Coronary artery (tissue), 2 donors: ENCODE measurements at regions not wholly inside any gene's neighbourhood (a gene's known extent, or its start where the extent isn't known, plus 50 kb on each side); places are given as distances from the start of the nearest gene placed in this dataset.
"Not testable (repeated sequence)": the region's sequence is repeated elsewhere in the genome, so short reads cannot be mapped to it uniquely, and the experiment has no call there.

Experiments
- DNase-seq: peaks from one replicate; pipeline ENCODE4 v3.0.0-alpha.2; 2017; ENCODE audit warnings: low spot score
- H3K27ac ChIP-seq, 2 donors: fragments of 200-600 bp; sonication (generic); one replicate each; pipeline ENCODE4 v1.5.1; 2016 to 2019
- H3K4me3 ChIP-seq: fragments of 200-600 bp; sonication (generic); 2 replicates; pipeline ENCODE4 v1.5.1; 2016; ENCODE audit warnings: mild to moderate bottlenecking, moderate library complexity
- TF ChIP-seq, protein P1 (sequence below): fragments of 200-600 bp; sonication (generic); IDR thresholded peaks from one replicate; pipeline ENCODE4 v1.5.1; 2019; ENCODE audit warnings: antibody characterized with exemption

GRCh38 chr5:122661496-122662180 lies 113.2 kb upstream of the SNX2 start:
- TF ChIP-seq, protein P1, sequence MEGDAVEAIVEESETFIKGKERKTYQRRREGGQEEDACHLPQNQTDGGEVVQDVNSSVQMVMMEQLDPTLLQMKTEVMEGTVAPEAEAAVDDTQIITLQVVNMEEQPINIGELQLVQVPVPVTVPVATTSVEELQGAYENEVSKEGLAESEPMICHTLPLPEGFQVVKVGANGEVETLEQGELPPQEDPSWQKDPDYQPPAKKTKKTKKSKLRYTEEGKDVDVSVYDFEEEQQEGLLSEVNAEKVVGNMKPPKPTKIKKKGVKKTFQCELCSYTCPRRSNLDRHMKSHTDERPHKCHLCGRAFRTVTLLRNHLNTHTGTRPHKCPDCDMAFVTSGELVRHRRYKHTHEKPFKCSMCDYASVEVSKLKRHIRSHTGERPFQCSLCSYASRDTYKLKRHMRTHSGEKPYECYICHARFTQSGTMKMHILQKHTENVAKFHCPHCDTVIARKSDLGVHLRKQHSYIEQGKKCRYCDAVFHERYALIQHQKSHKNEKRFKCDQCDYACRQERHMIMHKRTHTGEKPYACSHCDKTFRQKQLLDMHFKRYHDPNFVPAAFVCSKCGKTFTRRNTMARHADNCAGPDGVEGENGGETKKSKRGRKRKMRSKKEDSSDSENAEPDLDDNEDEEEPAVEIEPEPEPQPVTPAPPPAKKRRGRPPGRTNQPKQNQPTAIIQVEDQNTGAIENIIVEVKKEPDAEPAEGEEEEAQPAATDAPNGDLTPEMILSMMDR: no peak
- Histone ChIP-seq H3K4me3 (no peak overlapping the region), H3K27ac (no peak overlapping the region)
- no peak for DNase-seq

DNA sequence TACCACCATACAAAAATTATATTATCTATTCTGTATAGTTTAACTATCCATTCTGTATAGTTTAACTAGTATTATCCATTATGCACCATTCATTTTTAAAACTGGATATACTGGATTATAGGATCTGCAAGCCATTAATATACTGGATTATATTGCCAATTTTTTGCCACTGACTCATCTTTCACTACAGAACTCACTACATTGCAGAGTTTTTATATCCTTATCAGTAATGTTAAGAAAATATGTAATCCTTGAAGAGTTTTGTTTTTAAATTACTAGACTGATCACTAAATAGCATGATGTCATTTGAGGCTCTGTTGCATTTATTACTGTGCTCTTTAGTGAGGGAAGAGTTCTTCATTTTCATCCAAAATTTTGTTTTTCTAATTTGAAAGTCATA lies 109.8 kb upstream of the SNX2 start:
- no peak overlapping the region for H3K27ac ChIP-seq
- TF ChIP-seq, protein P1: no peak
- H3K4me3 ChIP-seq: no peak overlapping the region
- DNase-seq: no peak

GRCh38 chr5:122668552-122668951 lies 106.3 kb upstream of the SNX2 start:
- TF ChIP-seq, protein P1: no peak
- DNase-seq: no peak
- Histone ChIP-seq H3K27ac (no peak overlapping the region), H3K4me3 (no peak overlapping the region)

DNA sequence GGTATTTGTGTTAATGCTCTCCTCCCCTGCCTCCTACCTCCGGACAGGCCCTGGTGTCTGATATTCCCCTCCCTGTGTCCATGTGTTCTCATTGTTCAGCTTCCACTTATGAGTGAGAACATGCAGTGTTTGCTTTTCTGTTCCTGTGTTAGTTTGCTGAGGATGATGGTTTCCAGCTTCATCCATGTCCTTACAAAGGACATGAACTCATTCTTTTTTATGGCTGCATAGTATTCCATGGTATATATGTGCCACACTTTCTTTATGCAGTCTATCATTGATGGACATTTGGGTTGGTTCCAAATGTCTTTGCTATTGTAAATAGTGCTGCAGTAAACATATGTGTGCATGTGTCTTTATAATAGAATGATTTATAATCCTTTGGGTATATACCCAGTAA lies 105.2 kb upstream of the SNX2 start:
- H3K27ac ChIP-seq, DNase-seq: not testable (repeated sequence)

DNA sequence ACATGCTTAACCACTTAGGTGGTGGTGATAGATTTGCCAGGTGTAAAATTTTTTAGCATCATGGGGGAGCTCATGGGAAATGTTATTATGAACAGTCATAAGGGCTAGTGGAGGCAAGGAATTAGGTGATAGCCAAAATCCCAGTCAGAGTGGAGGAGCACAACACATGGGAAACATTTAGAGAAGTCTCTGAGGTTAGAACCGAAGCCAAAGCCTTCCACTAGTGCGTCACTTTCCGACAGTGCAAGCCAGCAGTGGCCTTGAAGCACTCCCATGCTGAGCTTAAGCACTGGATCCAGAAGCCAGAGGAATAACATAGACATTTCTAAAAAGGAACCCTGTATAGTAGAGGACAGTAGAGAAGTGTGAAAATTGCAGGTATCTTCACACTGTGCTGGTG lies 101.5 kb upstream of the SNX2 start:
- TF ChIP-seq, protein P1: no peak
- Histone ChIP-seq H3K27ac (no peak overlapping the region), H3K4me3 (no peak overlapping the region)
- DNase-seq: no peak

More for the DNA sequence above, 105.2 kb upstream of the SNX2 start:
- H3K4me3 ChIP-seq: not testable (repeated sequence)

GRCh38 chr5:122674385-122674784 lies 100.5 kb upstream of the SNX2 start:
- no peak overlapping the region for H3K4me3 ChIP-seq
- no peak for DNase-seq
- no peak overlapping the region for H3K27ac ChIP-seq
- TF ChIP-seq, protein P1: no peak

DNA sequence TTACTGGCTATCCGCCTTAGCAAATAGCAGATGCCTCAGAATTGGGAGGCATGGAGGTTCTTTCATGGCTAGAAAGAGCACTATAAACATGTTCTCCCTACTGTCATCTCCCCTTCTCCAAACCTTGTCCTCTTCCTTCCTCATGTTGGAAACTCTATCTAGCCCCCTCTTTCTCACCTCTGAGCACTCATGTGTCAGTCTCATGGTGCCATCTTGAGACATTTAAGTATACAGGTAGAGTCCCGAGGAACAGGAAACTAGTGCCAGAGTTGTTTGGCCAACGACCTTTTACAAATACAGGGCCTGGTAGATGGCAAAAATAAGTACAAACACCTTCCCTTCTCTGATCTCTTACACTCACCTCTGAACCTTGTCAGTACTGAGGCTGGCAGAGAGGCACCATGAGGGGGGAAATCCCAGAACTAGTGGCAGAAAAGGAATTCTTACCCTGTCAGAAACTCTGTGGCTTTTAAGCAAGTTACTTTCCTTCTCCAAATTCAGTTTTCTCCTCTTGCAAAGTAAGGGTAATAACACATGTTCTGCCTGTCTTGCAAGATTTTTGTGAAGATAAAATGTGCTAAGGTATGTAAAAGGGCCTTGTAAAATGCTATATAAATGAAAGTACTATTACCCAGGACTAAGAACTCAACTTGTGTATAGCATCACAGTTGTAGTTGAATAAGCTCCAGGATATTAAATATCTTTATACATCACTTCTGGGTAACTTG lies 94.1 kb upstream of the SNX2 start:
- no peak for DNase-seq
- TF ChIP-seq, protein P1: no peak
- no peak overlapping the region for H3K27ac ChIP-seq
- H3K4me3 ChIP-seq: no peak overlapping the region
